ENCODE measurements at regions not wholly inside any gene's neighbourhood (a gene's known extent, or its start where the extent isn't known, plus 50 kb on each side); places are given as distances from the start of the nearest gene placed in this dataset.

DNA sequence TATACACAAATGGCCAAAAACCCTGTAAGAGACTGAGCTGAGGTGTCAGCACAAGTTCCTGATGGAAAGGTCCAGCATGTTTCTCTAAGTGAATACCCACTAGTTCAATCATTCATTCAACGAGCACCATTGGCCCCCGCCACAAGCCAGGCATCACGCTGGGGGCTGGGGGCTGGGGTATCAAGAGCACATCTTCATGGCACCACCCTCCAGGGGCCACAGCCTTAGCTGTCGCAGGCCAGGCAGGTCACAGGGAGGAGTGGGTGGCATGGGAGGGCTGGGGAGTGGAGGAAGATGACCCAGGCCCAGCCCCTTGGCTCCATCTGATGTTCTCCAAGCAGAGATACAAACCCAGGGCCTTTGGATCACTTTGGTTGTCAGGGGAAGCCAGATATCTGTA, 97.9 kb downstream of the ACKR3 start:
- Histone ChIP-seq H3K79me2 (ENCODE audit: control insufficient read depth, insufficient read depth, low read length) (no peaks in the 10 kb centered on the region), H3K9me1 (ENCODE audit: control insufficient read depth, insufficient read depth, low read length) (no peaks in the 10 kb centered on the region), H4K20me1 (replicated peaks; ENCODE audit: control insufficient read depth, insufficient read depth, low read length) (no peaks in the 10 kb centered on the region), H3K4me3 (no peak overlapping the region), H3K9ac (ENCODE audit: insufficient read depth in 1 of 2, low read depth in 2 of 2, low read length in 2 of 2) (no peak overlapping the region), H3K27ac (ENCODE audit: extremely low read depth, low read depth, low read length) (no peak overlapping the region), H3K4me1 (replicated peaks in 1 of 2; ENCODE audit: control insufficient read depth in 2 of 2, insufficient read depth in 2 of 2, low read length in 2 of 2) (no peaks in the 10 kb centered on the region), H3K9me3 (replicated peaks; ENCODE audit: control insufficient read depth, insufficient read depth, low read depth, low read length) (no peaks in the 10 kb centered on the region), H3K4me2 (ENCODE audit: insufficient read depth, low read length) (no peak overlapping the region), H2AFZ (ENCODE audit: low read depth, low read length) (no peak overlapping the region), H3K27me3 (ENCODE audit: control insufficient read depth in 2 of 2, insufficient read depth in 2 of 2, low read length in 2 of 2) (no peaks in the 10 kb centered on the region; a peak in 1 of 5 replicates), H3K36me3 (ENCODE audit: control insufficient read depth, insufficient read depth, low read length) (no peaks in the 10 kb centered on the region)
- POLR2A ChIA-PET, result no interaction called here
- CTCF ChIA-PET (ENCODE audit: low intra/inter-chr PET ratio), result no interaction called here
- WGBS (ENCODE audit: insufficient coverage, low coverage, missing lambda C conversion rate), result 0% methylated on average over 1 of the region's 4 CpGs
- no TSS peak for BruUV-seq (replicated peaks)
- DNase-seq (ENCODE audit: extremely low read depth in 1 of 4, low spot score in 3 of 4) (no peak), ATAC-seq (no peak), FAIRE-seq (no peak)
- TF ChIP-seq, protein P1, sequence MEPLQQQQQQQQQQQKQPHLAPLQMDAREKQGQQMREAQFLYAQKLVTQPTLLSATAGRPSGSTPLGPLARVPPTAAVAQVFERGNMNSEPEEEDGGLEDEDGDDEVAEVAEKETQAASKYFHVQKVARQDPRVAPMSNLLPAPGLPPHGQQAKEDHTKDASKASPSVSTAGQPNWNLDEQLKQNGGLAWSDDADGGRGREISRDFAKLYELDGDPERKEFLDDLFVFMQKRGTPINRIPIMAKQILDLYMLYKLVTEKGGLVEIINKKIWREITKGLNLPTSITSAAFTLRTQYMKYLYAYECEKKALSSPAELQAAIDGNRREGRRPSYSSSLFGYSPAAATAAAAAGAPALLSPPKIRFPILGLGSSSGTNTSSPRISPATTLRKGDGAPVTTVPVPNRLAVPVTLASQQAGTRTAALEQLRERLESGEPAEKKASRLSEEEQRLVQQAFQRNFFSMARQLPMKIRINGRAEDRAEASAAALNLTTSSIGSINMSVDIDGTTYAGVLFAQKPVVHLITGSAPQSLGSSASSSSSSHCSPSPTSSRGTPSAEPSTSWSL (CRISPR knock-in tag; IDR thresholded peaks at IDR 0.05; ENCODE audit: borderline replicate concordance), result no peak
- TF ChIP-seq SFPQ (IDR thresholded peaks at IDR 0.05; ENCODE audit: low read depth, low read length), result no peak
- no peak for TF ChIP-seq CREB5 (CRISPR knock-in tag; IDR thresholded peaks at IDR 0.05)
- no peak for TF ChIP-seq ZFX (CRISPR knock-in tag; IDR thresholded peaks at IDR 0.05)
- no peak for TF ChIP-seq HDAC2 (IDR thresholded peaks at IDR 0.05)
- TF ChIP-seq NFIX (CRISPR knock-in tag; IDR thresholded peaks at IDR 0.05; ENCODE audit: low read depth), result no peak
- TF ChIP-seq TAF1 (IDR thresholded peaks at IDR 0.05; ENCODE audit: control insufficient read depth, extremely low read depth, insufficient read depth, low read length, severe bottlenecking), result no peak
- TF ChIP-seq MCM7 (IDR thresholded peaks at IDR 0.05), result no peak
- no peak for TF ChIP-seq GABPB2 (CRISPR knock-in tag; conservative IDR thresholded peaks at IDR 0.05)
- TF ChIP-seq ZKSCAN1 (IDR thresholded peaks at IDR 0.05; ENCODE audit: low read depth, low read length), result no peak
- TF ChIP-seq RBM39 (optimal IDR thresholded peaks at IDR 0.05; ENCODE audit: low read depth, low read length), result no peak
- intact Hi-C loops (cut with micrococcal nuclease) (no loop called here), in situ Hi-C loops (cut with MboI) (no loop called here)

Measured in K562 (cell line).